ENCODE measurements at regions not wholly inside any gene's neighbourhood (a gene's known extent, or its start where the extent isn't known, plus 50 kb on each side); places are given as distances from the start of the nearest gene placed in this dataset.
"Not testable (repeated sequence)": the region's sequence is repeated elsewhere in the genome, so short reads cannot be mapped to it uniquely, and the experiment has no call there.

DNA sequence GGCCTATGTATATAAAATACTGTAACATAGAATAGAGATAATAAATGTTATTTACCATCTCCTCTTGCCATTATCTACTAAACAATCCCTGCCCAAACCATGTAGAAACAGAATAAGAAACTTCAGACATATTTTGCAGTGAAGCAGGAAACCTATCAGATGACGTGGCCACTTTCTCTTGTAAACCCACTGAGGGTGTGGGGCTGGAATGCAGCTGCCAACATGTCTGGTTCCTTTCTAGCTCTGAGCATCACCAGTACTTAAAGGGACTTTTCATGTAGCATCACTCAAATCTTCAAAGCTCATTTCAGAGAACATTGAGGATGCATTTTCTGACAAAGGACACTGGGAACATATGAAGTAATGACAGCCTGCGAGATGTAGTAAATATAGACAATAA lies 251.8 kb downstream of the LPIN1 start:
- no peak for DNase-seq

DNA sequence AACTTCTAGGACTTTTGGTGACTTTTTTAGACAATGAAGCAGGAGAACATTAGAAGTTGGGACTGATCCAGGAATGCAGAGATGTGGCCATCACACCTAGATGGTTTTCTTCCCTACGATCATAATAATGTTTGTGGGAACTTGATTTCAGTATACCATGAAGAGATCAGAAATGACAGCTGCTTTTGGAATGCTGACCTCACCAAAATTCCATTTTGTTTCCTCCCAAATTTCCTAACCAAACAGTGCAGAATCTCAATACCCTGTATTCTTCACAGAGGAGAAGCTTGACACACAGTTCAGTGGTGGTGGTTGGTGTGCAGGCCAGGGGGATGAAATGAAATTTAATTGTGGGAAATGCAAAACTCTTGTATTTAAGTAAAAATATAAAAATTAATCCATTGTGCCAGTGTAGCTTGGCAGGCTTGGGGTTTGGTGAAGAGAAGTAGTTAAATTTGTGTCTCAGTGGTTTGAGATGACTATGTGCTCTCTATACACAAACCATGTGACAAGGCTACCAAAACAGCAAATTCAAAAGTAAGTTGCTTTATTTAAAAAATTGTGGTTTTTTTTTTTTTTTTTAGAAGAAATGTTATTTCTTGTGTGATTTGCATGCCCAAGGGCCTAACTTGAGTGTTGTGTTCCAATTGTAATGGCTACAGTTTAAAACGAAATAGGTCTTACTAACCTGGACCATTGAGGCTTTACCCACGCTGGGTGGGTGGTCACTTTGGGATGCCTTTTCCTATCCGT lies 252.4 kb downstream of the LPIN1 start:
- no peak for DNase-seq

DNA sequence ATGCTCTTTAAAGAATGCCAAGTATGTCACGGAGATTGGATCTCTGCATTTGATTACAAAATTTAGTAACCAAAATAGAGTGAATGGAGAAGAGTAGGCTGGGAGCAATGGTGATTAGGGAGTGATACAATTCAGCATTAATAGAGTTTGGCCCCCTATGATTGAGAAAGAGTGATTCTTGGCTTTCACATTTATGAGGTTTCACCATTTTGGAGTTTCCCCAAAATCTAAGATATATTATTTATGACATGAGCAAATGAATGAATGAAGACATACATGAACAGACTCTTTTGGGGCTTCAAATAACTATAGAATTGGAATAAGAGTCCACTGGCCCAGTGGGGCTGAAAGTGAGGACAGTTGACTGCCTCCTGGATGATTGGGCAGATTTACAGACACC lies 255.2 kb downstream of the LPIN1 start:
- no peak for DNase-seq

DNA sequence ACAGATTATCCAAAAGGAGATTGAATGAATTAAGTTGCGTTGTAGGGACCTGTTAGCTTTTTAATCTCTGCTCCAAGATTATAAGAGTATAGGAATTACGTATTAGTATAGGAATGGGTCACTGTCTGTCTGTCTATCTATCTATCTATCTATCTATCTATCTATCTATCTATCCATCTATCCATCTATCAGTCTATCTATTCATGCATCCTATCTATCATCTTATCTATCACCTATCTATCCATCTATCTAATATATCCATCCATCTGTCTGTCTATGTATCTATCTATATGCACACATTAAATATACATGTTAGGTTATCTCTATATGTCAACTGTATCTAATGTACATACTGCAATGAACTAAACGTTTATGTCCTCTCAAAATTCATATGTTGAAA lies 255.8 kb downstream of the LPIN1 start:
- no peak for DNase-seq

DNA sequence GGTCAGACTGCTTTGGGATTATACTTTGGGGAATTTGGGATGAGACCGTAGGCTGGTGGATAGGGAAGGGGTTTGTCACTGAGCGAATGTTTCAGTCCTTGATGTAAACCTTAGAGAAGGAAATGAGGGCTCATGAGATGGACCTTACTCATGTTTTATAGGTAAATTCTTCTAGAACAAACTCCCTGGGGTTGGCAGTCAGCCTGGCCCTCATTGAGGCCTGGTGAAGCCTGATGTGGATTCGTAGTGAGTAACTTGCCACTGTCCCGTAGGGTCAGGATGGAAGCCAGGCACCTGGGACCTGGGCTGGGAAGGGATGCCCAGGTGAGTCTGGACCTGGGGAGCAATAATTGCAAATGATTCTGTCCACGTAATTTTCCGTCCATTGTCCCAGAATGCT lies 258.3 kb downstream of the LPIN1 start:
- DNase-seq: no peak

DNA sequence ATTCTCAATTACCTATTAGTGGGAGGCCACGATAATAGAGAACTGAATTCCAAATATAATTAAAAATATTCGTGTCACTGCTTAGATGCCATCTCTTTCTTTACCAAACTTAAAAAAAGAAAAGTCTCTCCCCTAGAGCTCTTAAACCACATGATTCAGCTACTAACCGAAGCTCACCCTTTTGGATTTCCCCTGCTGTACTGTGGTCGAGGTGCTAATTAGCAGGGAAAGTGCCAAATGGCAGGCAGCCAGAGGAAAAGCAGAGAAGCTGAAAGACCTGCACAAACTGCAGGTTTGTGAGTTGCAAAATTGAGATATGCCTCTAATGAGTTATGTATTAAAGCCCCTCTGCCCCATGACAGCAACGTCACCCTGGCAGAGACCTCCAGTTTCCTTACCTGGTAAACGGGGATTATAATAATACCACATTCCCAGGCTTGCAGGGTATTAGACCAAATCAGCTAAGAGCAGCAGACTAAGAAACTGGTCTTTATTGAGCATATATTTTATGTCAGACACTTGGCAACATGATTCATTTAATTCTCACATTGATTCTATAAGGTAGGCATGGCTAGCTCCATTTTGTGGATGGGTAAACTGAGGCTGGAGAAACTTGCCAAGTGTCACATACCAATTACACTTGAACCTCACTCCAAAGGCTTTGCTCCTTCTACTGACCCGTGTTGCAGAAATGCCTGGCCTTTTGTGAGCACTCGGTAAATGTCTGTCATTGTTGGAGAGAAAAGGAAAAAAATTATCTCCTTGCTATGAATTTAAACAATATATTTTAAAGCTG lies 259.7 kb downstream of the LPIN1 start:
- no peak for DNase-seq

DNA sequence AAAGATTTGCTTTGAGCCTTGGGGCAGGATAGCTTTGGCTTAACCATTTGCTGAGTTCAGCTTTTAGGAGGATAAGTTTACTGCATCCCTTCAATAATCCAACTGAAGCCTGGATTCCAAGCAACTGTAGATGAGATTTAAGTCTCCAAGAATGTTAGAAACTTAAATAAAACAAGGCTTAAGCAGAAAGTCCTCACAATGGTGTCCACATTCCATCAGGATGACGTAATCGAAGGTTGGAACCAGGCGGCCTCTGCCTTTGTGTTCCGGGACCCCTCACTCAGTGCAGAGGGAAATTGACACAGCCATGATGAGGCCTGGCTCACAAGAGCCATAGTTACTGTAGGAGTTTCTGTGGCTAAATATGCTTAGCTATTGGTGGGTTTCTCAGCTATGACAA lies 260.4 kb downstream of the LPIN1 start:
- no peak for DNase-seq

DNA sequence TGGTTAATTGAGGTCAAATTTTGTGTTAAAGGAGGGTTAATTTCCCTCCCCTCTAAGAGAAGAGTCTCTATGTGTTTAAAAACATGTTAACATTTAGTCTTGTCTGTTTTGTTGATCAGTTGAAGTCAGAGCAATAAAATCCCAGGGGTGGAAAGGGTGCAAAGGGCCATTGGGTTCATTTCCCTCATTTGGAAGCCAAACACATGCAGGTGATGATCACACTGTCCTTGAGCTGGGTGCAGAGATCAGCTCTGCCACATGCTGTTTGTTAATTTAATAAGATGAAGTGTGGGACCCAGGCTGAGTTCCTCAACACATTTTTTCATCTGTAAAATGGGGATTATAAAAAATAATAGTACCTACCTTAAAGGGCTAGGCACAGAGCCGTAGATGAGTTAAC lies 260.9 kb downstream of the LPIN1 start:
- no peak for DNase-seq

DNA sequence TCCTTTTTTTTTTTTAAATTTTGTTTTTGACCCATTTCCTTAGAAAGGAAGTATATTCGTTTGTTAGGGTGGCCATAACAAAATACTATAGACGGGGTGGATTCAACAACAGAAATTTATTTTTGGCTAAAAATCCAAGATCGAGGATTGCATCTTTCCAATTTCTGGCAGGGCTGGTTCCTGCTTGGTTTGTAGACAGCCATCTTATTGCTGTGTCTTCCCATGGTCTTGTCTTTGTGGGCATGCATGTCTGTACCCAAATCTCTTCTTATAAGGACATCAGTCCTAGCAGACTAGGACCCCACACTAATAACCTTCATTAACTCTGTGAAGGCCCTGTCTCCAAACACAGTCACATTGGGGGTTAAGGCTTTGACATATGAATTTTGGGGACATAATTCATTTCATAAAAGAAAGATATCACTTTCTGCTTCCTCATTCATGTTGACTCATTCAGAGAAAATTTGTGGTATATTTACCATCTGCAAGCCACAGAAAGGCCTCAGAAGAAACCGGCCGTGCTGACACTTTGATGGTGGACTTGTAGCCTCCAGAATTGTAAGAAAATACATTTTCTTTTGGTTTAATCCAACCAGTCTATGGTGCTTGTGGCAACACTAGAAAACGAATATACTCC lies 262.1 kb downstream of the LPIN1 start:
- DNase-seq: no peak

DNA sequence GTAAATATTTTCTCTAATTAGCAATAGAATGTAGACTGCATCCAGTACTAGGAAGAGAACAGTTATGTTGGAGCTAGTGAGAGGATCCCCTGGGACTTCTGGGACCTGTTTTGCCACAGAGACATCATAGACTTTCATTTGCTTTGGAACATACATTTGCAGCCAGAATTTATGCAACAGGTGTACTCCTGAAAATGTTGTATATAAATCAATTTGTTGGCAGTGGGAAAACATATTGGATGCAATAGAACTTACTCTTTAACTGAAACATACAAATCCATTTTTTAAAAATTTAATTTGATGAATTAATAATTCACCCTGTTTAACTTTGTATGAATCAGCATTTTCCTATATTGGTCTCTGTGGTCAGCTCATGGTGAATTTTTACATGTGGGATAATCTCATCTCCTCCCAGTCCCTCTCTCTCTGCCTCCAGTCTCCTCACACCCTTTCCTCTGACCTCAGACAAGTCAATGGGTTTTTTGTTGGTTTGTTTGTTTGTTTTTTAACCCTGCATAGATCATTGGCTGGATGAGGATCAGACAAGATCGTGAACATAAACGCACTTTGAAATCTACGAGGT lies 263.0 kb downstream of the LPIN1 start:
- no peak for DNase-seq

DNA sequence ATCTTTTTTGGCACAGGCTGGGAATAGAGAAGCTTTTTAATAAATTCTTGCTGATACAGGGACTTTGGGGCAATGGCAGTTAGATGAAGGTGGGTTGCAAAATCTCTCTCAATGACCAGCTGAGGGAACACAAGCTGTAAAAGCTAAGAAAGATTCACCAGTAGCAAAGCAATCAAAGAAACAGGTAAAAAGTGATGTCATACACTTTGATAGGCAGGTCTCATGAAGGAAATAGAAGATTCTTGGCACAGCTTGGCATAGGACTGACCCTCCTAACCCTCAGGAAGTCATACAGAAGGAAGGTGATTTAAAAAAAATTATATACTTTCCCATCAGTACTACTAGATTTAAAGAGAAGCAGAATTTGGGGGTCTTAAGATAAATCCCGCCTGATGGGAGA lies 263.6 kb downstream of the LPIN1 start:
- DNase-seq: no peak

DNA sequence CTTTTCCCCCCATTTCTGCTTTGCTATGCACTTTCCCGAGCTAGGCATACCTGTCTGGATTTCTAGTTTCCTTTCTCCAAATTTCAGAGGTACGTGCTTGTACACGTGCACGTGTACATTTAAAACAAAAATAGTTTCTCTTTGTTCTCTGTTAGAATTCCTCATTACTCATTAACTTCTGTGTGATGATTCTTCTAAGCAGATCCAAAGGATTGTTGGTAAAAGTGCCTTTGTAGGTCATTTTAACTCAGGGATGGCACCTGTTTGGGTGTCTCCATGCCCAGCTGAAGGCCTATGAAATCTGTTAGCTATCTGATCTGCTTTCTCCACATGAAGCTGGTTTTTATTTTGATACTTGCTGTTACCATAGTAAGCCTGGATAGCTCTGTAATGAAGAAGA lies 264.3 kb downstream of the LPIN1 start:
- no peak for DNase-seq

DNA sequence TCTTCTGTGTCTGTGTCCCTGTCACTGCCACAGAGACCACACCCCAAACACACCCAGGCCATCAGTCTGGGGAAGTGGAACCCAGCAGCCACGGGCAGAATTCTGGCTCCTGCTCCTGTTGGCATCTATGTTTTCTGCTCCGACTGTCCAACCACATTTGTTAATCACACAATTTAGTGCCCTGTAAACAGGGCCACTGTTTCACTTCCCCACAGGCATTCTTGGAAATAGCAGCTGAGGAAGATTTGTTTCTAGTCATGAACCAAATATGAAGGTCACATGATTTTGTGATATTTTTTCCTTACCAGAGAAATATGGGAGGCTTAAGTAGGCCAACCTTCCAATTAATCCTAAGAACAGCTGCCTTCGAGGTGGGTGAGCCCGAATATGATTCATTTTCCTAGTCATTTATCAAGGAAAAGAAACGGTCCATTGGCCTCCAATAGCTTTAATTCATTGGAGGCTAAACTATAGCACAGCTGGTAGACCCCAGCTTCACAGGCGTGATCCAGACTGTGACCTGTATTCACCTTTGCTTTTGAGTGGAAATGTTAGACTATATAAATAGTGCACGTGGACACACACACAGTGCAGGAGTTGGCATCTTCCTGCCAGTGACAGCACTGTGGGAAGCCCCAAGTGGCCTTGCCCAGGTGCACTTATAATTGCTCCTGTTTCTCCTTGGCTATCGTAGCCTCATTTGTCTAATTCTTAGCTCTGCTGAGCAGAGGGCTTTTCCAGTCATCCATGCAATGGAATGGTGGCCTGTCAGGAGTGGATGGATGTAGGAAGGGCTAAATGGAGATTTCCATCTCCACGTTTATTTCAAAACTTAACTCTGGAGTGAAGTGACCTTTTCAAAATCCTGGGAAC lies 267.9 kb downstream of the LPIN1 start:
- no peak for DNase-seq

DNA sequence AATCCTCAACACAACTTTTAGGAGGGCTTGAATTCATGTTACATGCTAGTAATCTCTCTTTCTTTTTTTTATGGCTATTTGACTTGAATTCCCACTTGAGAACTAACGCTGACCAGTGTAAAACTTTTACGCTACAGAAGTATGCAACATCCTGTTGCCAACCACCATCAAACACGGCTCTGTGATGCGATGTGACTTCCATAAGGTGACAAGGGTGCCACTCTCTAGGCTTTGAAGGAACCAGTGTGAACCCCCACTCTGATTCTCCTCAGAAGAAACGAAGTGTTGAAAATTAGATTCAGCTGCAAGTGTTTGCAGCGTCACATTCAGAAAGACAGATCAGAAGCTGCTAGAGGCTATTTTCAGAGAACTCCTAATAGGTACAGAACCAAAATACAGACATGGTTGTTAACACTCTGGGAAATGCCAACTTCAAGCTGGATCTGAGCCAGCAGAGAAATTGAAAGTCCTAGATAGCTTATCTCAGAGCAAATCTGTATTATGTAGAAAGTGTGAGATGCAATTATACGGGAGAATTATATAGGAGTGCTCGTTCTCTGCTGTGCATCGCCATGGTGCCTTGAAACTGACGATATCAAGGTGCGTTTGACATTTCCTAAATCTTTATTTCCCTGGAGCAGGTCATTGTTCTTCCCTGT lies 271.2 kb downstream of the LPIN1 start:
- no peak for DNase-seq

DNA sequence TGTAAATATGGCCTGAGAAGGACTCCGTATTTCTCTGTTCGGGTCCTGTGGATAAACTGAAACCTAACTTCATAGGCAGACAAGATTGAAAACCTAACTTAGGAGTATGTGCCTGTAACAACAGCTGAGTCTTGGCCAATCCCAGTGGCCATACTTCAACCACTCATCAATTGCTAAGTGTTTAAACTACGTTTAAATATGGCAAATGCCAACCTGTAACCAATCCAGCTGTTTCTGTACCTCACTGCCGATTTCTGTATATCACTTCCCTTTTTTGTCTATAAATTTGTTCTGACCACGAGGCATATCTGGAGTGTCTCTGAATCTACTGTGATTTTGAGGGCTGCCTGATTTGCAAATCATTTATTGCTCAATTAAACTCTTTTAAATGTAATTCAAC lies 272.3 kb downstream of the LPIN1 start:
- DNase-seq: not testable (repeated sequence)

DNA sequence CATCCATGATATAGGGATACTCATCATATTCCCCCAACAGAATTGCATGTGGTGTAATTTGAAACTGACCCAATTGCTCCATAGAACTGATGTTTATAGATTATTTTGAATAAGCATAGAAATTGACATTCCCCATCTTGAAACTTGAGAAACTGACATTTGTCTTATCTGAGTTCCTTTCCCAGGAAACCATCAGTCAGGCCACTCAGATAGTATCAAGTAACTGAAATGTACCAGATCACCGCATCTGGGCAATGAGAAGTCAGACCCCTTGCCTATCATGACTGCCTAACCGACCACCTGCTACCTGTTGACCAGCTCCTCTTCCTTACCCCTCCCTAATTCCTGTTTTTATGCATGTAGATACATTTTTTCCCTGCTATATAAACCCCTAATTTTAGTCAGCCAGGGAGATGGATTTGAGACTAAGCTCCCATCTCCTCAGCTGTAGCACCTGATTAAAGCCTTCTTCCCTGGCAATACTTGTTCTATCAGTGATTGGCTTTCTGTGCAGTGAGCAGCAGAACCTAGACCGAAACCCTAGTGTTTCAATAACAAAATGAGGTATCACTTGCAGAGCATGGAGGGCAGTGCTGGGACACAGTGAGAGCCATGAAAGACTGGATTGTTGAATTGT lies 274.5 kb downstream of the LPIN1 start:
- no peak for DNase-seq

DNA sequence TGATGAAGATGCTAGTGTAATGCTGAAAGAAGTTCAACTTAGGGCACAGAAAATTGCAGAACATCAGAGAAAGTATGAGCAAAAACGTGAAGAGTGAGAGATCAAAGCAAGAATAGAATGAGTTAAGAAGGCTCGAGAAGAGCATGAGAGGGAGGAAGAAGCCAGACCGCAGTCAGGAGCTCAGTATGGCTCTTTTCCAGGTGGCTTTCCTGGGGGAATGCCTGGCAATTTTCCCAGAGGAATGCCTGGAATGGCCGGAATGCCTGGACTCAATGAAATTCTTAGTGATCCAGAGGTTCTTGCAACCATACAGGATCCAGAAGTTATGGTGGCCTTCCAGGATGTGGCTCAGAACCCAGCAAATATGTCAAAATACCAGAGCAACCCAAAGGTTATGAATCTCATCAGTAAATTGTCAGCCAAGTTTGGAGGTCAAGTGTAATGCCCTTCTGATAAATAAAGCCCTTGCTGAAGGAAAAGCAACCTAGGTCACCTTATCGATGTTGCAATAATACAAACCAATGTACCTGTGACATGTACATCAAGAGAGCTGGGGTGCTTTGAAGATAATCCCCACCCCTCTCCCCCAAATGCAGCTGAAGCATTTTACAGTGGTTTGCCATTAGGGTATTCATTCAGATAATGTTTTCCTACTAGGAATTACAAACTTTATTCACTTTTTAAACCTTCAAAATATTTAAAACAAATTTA lies 277.9 kb downstream of the LPIN1 start:
- DNase-seq: not testable (repeated sequence)

DNA sequence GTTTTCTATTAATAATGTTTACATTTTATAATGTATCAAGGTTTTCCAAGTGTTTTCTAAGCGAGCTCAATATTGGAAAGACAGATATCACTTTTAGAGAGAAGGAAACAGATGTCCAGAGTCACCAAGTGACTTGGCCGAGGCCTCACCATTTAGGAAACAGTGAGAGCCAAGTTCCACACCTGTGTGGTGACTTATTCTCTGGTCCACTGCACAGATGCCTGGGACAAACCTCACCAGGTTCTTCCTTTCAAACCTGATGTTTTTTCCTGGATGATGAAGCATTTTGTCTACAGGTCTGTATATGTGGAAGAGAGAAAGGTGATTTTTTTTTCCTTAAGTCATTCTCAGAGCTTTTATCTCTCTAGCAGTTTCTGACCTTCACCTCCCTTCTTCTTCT lies 280.7 kb downstream of the LPIN1 start:
- no peak for DNase-seq

DNA sequence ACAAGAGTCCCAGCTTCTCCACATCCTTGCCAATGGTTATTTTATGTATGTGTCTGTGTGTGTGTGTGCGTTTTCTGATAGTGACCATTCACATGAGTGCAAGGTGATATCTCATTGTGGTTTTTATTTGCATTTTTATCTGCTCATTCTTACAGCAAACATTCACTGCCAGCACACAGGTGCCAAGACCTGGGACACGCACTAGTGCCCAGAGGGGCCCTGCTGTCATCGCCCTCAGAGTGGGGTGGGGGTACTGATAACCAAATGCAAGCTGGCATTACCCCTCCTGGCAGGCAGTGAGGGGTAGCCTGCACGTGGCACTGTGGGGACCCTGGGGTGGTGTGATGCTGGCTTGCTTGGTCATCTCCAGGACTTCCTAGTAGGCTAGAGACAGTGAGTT lies 285.4 kb downstream of the LPIN1 start:
- no peak for DNase-seq

DNA sequence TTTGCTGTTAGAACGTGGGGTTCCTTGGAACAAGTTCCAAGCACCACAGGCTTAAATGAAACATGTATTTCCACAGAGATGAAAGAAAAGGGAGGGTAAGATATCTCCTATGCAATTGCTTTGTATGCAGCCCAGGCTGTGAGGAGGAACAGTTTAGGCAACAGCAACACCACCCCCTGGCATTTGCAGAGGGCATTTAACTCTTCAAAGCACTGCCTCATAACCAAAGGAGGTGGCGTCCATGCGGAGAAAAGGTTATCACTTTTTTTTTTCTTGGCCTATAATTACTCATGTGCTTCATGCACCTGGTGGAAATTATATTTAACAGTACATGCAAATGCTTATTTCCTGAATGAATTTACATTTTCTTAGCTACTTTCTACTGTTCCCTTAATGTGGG lies 286.0 kb downstream of the LPIN1 start:
- no peak for DNase-seq

DNA sequence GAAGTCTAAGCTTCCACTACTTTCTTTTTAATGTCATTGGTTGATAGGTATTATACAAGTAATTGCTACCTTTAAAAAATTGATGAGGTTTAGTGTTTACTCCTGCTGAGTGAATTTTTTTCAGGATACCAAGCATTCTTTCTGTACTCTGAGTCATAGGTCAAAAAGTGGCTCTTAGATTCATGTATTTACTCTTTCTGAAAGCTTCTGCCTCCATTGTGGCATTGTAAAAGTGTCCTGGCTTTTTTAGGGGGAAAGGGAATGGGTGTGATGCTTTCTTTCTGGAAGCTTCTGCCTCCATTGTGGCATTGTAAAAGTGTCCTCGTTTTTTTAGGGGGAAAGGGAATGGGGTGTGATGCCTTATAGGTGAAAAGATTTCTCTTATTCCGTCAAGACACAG lies 286.5 kb downstream of the LPIN1 start:
- DNase-seq: no peak

Data from DMS79 (cell line).